ENCODE measurements at regions not wholly inside any gene's neighbourhood (a gene's known extent, or its start where the extent isn't known, plus 50 kb on each side); places are given as distances from the start of the nearest gene placed in this dataset.

DNA sequence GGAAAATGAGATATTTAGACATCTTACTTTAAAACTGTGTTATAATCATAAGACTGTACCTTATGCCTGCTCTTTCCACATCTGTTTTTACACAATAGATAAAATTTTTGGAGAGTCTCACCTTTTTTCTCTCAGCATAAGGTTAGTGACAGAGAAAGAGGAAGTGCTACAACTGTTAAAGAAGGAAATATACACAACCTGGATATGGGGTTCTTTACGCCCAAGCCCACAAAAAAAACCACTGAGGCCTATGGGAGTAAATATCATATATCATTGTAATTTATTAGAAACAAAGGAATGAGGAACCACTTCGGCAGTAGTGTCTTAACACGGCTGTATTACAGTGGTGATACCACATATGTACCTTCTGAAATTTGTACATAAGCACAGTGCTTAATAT lies 265.9 kb upstream of the GK2 start:
- TF ChIP-seq CTCF (IDR thresholded peaks at IDR 0.05; ENCODE audit: poor library complexity, severe bottlenecking): no peak
- ATAC-seq (ENCODE audit: low read depth): no peak

DNA sequence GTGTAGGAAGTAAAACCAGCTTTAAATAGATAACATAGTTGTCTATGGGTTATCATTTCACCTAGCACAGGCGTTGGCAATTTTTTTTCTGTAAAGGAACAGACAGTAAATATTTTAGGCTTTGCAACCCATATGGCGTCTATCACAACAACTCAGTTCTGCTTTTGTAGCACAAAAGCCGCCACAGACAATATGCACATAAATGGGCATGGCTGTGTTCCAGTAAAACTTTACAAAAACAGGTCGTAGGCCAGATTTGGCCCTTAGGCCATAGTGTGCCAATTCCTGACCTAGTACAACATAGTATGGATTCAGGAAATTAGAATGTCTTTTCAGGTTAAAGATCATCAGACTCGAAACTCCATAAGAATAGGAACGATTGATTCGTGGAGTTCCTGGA lies 265.3 kb upstream of the GK2 start:
- H3K27ac ChIP-seq (ENCODE audit: poor library complexity, severe bottlenecking): no peak overlapping the region
- TF ChIP-seq CTCF (IDR thresholded peaks at IDR 0.05; ENCODE audit: poor library complexity, severe bottlenecking): no peak
- no peaks in the 10 kb centered on the region for H3K4me1 ChIP-seq (ENCODE audit: insufficient read depth, poor library complexity, severe bottlenecking)
- no peaks in the 10 kb centered on the region for H3K9me3 ChIP-seq (ENCODE audit: severe bottlenecking)
- H3K27me3 ChIP-seq (ENCODE audit: insufficient read depth, poor library complexity, severe bottlenecking): no peaks in the 10 kb centered on the region
- ATAC-seq (ENCODE audit: low read depth): no peak
- no peak for DNase-seq (ENCODE audit: low spot score)
- no peak overlapping the region for H3K4me3 ChIP-seq (ENCODE audit: severe bottlenecking)
- no peaks in the 10 kb centered on the region for H3K36me3 ChIP-seq (ENCODE audit: low read depth)

More for the DNA sequence above, 265.9 kb upstream of the GK2 start:
- no peaks in the 10 kb centered on the region for H3K4me1 ChIP-seq (ENCODE audit: insufficient read depth, poor library complexity, severe bottlenecking)
- H3K36me3 ChIP-seq (ENCODE audit: low read depth): no peaks in the 10 kb centered on the region
- no peak overlapping the region for H3K27ac ChIP-seq (ENCODE audit: poor library complexity, severe bottlenecking)
- H3K4me3 ChIP-seq (ENCODE audit: severe bottlenecking): no peak overlapping the region
- H3K9me3 ChIP-seq (ENCODE audit: severe bottlenecking): no peaks in the 10 kb centered on the region
- no peaks in the 10 kb centered on the region for H3K27me3 ChIP-seq (ENCODE audit: insufficient read depth, poor library complexity, severe bottlenecking)
- DNase-seq (ENCODE audit: low spot score): no peak

- H3K4me1 ChIP-seq (ENCODE audit: insufficient read depth, poor library complexity, severe bottlenecking): no peaks in the 10 kb centered on the region
- DNase-seq (ENCODE audit: low spot score) (no peak), ATAC-seq (ENCODE audit: low read depth) (no peak)
Measured at GRCh38 chr4:79666875-79667274, 258.8 kb upstream of the GK2 start.

GRCh38 chr4:79666112-79666511 lies 258.1 kb upstream of the GK2 start:
- H3K9me3 ChIP-seq (ENCODE audit: severe bottlenecking): no peaks in the 10 kb centered on the region
- H3K4me3 ChIP-seq (ENCODE audit: severe bottlenecking): no peak overlapping the region
- no peaks in the 10 kb centered on the region for H3K36me3 ChIP-seq (ENCODE audit: low read depth)
- H3K4me1 ChIP-seq (ENCODE audit: insufficient read depth, poor library complexity, severe bottlenecking): no peaks in the 10 kb centered on the region
- DNase-seq (ENCODE audit: low spot score): no peak
- no peaks in the 10 kb centered on the region for H3K27me3 ChIP-seq (ENCODE audit: insufficient read depth, poor library complexity, severe bottlenecking)
- TF ChIP-seq CTCF (IDR thresholded peaks at IDR 0.05; ENCODE audit: poor library complexity, severe bottlenecking): no peak
- no peak overlapping the region for H3K27ac ChIP-seq (ENCODE audit: poor library complexity, severe bottlenecking)
- ATAC-seq (ENCODE audit: low read depth): no peak

More at GRCh38 chr4:79666875-79667274, 258.8 kb upstream of the GK2 start:
- H3K36me3 ChIP-seq (ENCODE audit: low read depth): no peaks in the 10 kb centered on the region
- no peak overlapping the region for H3K27ac ChIP-seq (ENCODE audit: poor library complexity, severe bottlenecking)
- no peak for TF ChIP-seq CTCF (IDR thresholded peaks at IDR 0.05; ENCODE audit: poor library complexity, severe bottlenecking)
- no peak overlapping the region for H3K4me3 ChIP-seq (ENCODE audit: severe bottlenecking)
- no peaks in the 10 kb centered on the region for H3K27me3 ChIP-seq (ENCODE audit: insufficient read depth, poor library complexity, severe bottlenecking)
- H3K9me3 ChIP-seq (ENCODE audit: severe bottlenecking): no peaks in the 10 kb centered on the region

DNA sequence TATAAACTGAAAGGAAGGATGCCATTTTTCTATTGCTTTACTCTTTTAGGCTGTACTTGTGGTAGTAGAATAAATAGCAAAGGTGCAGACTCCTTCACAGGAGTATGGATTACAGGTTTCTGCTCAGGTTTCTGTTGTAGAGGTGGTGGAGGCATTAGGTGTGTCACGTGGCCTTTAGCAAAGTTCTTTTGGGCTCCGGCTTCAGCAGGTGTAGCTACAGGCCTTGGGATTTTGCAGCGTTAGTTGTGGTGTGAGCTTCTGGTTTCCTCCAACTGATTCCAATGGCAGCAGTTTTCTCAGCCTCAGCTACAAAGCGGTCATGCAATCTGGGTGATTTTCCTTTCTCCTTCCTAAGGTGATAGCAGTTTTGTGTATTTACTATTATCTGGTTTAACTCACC lies 255.8 kb upstream of the GK2 start:
- ATAC-seq (ENCODE audit: low read depth) (no peak), DNase-seq (ENCODE audit: low spot score) (no peak)
- H3K27ac ChIP-seq (ENCODE audit: poor library complexity, severe bottlenecking): no peak overlapping the region
- no peak for TF ChIP-seq CTCF (IDR thresholded peaks at IDR 0.05; ENCODE audit: poor library complexity, severe bottlenecking)
- no peak overlapping the region for H3K4me3 ChIP-seq (ENCODE audit: severe bottlenecking)
- no peaks in the 10 kb centered on the region for H3K4me1 ChIP-seq (ENCODE audit: insufficient read depth, poor library complexity, severe bottlenecking)
- no peaks in the 10 kb centered on the region for H3K27me3 ChIP-seq (ENCODE audit: insufficient read depth, poor library complexity, severe bottlenecking)
- H3K9me3 ChIP-seq (ENCODE audit: severe bottlenecking): no peaks in the 10 kb centered on the region
- H3K36me3 ChIP-seq (ENCODE audit: low read depth): no peaks in the 10 kb centered on the region

Measured in RWPE2 (cell line).